Activated naive CD4-positive, alpha-beta T cell treated with anti-CD3 and anti-CD28 coated beads for 36 hours (primary cell): ENCODE measurements at regions not wholly inside any gene's neighbourhood (a gene's known extent, or its start where the extent isn't known, plus 50 kb on each side); places are given as distances from the start of the nearest gene placed in this dataset.

Experiments
- CTCF ChIA-PET: fragments of 350-600 bp; sonication (Branson Sonifier 250); formaldehyde crosslinking; loops from one replicate; lab custom pipeline; 2021; ENCODE audit warnings: antibody characterized with exemption; lab: Charles Lee
- DNase-seq: peaks from one replicate; pipeline ENCODE4 v3.0.0-alpha.2; 2020
- H3K27ac Mint-ChIP-seq: one replicate; pipeline ENCODE4 v1.8.0; 2021; ENCODE audit warnings: mild to moderate bottlenecking, mixed read lengths
- H3K27me3 Mint-ChIP-seq: one replicate; pipeline ENCODE4 v1.8.0; 2021; ENCODE audit warnings: low read depth, mixed read lengths
- H3K36me3 Mint-ChIP-seq: one replicate; pipeline ENCODE4 v1.8.0; 2021; ENCODE audit warnings: low read depth, mixed read lengths
- H3K4me1 Mint-ChIP-seq: one replicate; pipeline ENCODE4 v1.8.0; 2021; ENCODE audit warnings: low read depth, mixed read lengths
- H3K4me3 Mint-ChIP-seq: one replicate; pipeline ENCODE4 v1.8.0; 2021; ENCODE audit warnings: mild to moderate bottlenecking, moderate library complexity, mixed read lengths
- H3K9me3 Mint-ChIP-seq: one replicate; pipeline ENCODE4 v1.8.0; 2021; ENCODE audit warnings: mixed read lengths
- intact Hi-C: fragments of 100-400 bp; cut with micrococcal nuclease; formaldehyde crosslinking; loops from one replicate; pipeline ENCODE4 v1.15.1; 2023

GRCh38 chr4:123619895-123620294 lies 223.3 kb downstream of the SPRY1 start:
- no peaks in the 10 kb centered on the region for H3K27me3 Mint-ChIP-seq
- H3K27ac Mint-ChIP-seq = no peak overlapping the region
- CTCF ChIA-PET = no interaction called here
- intact Hi-C loops = no loop called here
- H3K4me3 Mint-ChIP-seq = no peak overlapping the region
- no peaks in the 10 kb centered on the region for H3K9me3 Mint-ChIP-seq
- no peak for DNase-seq
- H3K36me3 Mint-ChIP-seq = no peaks in the 10 kb centered on the region
- H3K4me1 Mint-ChIP-seq = peaks cover 10% of the 10 kb centered on the region

- Mint-ChIP-seq H3K27ac (no peak overlapping the region), H3K27me3 (no peaks in the 10 kb centered on the region), H3K4me1 (peaks cover 10% of the 10 kb centered on the region), H3K9me3 (no peaks in the 10 kb centered on the region), H3K4me3 (no peak overlapping the region), H3K36me3 (no peaks in the 10 kb centered on the region)
- no peak for DNase-seq
- intact Hi-C loops = no loop called here
- CTCF ChIA-PET = interaction anchor here (0.6 kb wide), 1 partner anchor 66 kb away, joined by 7 read pairs; no protein-coding TSS in a partner anchor
Measured at GRCh38 chr4:123621072-123621705, 224.6 kb downstream of the SPRY1 start.

- CTCF ChIA-PET = no interaction called here
- Mint-ChIP-seq H3K4me1 (no peaks in the 10 kb centered on the region), H3K9me3 (no peaks in the 10 kb centered on the region), H3K4me3 (no peak overlapping the region), H3K27ac (no peak overlapping the region), H3K36me3 (no peaks in the 10 kb centered on the region), H3K27me3 (no peaks in the 10 kb centered on the region)
- no peak for DNase-seq
- intact Hi-C loops = no loop called here
Measured at GRCh38 chr4:123622572-123622971, 226.0 kb downstream of the SPRY1 start.

GRCh38 chr4:123623611-123624010 lies 227.0 kb downstream of the SPRY1 start:
- no peaks in the 10 kb centered on the region for H3K4me1 Mint-ChIP-seq
- no peaks in the 10 kb centered on the region for H3K36me3 Mint-ChIP-seq
- no peaks in the 10 kb centered on the region for H3K27me3 Mint-ChIP-seq
- intact Hi-C loops = no loop called here
- H3K4me3 Mint-ChIP-seq = no peak overlapping the region
- DNase-seq = no peak
- CTCF ChIA-PET = no interaction called here
- H3K27ac Mint-ChIP-seq = no peak overlapping the region
- H3K9me3 Mint-ChIP-seq = no peaks in the 10 kb centered on the region

- Mint-ChIP-seq H3K9me3 (no peaks in the 10 kb centered on the region), H3K27me3 (no peaks in the 10 kb centered on the region), H3K4me1 (no peaks in the 10 kb centered on the region), H3K36me3 (no peaks in the 10 kb centered on the region), H3K4me3 (no peak overlapping the region), H3K27ac (no peak overlapping the region)
- DNase-seq = no peak
- CTCF ChIA-PET = no interaction called here
- intact Hi-C loops = no loop called here
Measured at GRCh38 chr4:123624959-123625358, 228.4 kb downstream of the SPRY1 start.

GRCh38 chr4:123628288-123628687 lies 231.7 kb downstream of the SPRY1 start:
- intact Hi-C loops = no loop called here
- Mint-ChIP-seq H3K4me3 (no peak overlapping the region), H3K27me3 (peaks cover under 1% of the 10 kb centered on the region), H3K9me3 (no peaks in the 10 kb centered on the region), H3K4me1 (peaks cover 4% of the 10 kb centered on the region), H3K27ac (no peak overlapping the region), H3K36me3 (no peaks in the 10 kb centered on the region)
- DNase-seq = no peak
- CTCF ChIA-PET = no interaction called here

GRCh38 chr4:123631786-123632692 lies 235.4 kb downstream of the SPRY1 start:
- CTCF ChIA-PET = no interaction called here
- H3K36me3 Mint-ChIP-seq = peaks cover 3% of the 10 kb centered on the region
- DNase-seq = no peak
- no peak overlapping the region for H3K4me3 Mint-ChIP-seq
- H3K4me1 Mint-ChIP-seq = peaks cover 4% of the 10 kb centered on the region
- peaks cover 15% of the 10 kb centered on the region for H3K9me3 Mint-ChIP-seq
- intact Hi-C loops = no loop called here
- H3K27ac Mint-ChIP-seq = no peak overlapping the region
- peaks cover 16% of the 10 kb centered on the region for H3K27me3 Mint-ChIP-seq

GRCh38 chr4:123632693-123633030 lies 236.1 kb downstream of the SPRY1 start:
- peaks cover 16% of the 10 kb centered on the region for H3K27me3 Mint-ChIP-seq
- H3K27ac Mint-ChIP-seq = no peak overlapping the region
- peaks cover 17% of the 10 kb centered on the region for H3K9me3 Mint-ChIP-seq
- H3K4me1 Mint-ChIP-seq = peaks cover 4% of the 10 kb centered on the region
- no peak for DNase-seq
- intact Hi-C loops = no loop called here
- CTCF ChIA-PET = interaction anchor here (0.6 kb wide), 2 partner anchors 26 to 67 kb away, joined by 3 read pairs; no protein-coding TSS in a partner anchor
- H3K36me3 Mint-ChIP-seq = peaks cover 3% of the 10 kb centered on the region
- H3K4me3 Mint-ChIP-seq = no peak overlapping the region

GRCh38 chr4:123638834-123639233 lies 242.2 kb downstream of the SPRY1 start:
- Mint-ChIP-seq H3K27me3 (peaks cover 14% of the 10 kb centered on the region), H3K4me3 (no peak overlapping the region), H3K27ac (no peak overlapping the region), H3K4me1 (peaks cover 7% of the 10 kb centered on the region), H3K9me3 (peaks cover 17% of the 10 kb centered on the region), H3K36me3 (peaks cover 3% of the 10 kb centered on the region)
- no peak for DNase-seq
- intact Hi-C loops = no loop called here
- CTCF ChIA-PET = no interaction called here

- H3K27ac Mint-ChIP-seq = no peak overlapping the region
- H3K4me3 Mint-ChIP-seq = no peak overlapping the region
- H3K9me3 Mint-ChIP-seq = peaks cover 12% of the 10 kb centered on the region
- no peak for DNase-seq
- peaks cover 7% of the 10 kb centered on the region for H3K4me1 Mint-ChIP-seq
- intact Hi-C loops = loop anchor here (1.0 kb wide), 1 partner anchor 32 kb away; no protein-coding TSS in a partner anchor
- H3K27me3 Mint-ChIP-seq = peaks cover 11% of the 10 kb centered on the region
- H3K36me3 Mint-ChIP-seq = peaks cover 3% of the 10 kb centered on the region
- CTCF ChIA-PET = no interaction called here
Measured at GRCh38 chr4:123640271-123640670, 243.7 kb downstream of the SPRY1 start.

- Mint-ChIP-seq H3K4me3 (no peak overlapping the region), H3K9me3 (peaks cover 11% of the 10 kb centered on the region), H3K27ac (no peak overlapping the region), H3K4me1 (peaks cover 7% of the 10 kb centered on the region), H3K27me3 (peaks cover 10% of the 10 kb centered on the region), H3K36me3 (peaks cover 3% of the 10 kb centered on the region)
- CTCF ChIA-PET = no interaction called here
- no peak for DNase-seq
- intact Hi-C loops = loop anchor here (1.0 kb wide), 1 partner anchor 31 kb away; no protein-coding TSS in a partner anchor
Measured at GRCh38 chr4:123640824-123641223, 244.2 kb downstream of the SPRY1 start.

GRCh38 chr4:123643691-123644090 lies 247.1 kb downstream of the SPRY1 start:
- Mint-ChIP-seq H3K27me3 (peaks cover 5% of the 10 kb centered on the region), H3K4me3 (no peak overlapping the region), H3K27ac (no peak overlapping the region), H3K36me3 (no peaks in the 10 kb centered on the region), H3K9me3 (no peaks in the 10 kb centered on the region), H3K4me1 (peaks cover 7% of the 10 kb centered on the region)
- no peak for DNase-seq
- CTCF ChIA-PET = no interaction called here
- intact Hi-C loops = no loop called here
